H9 (cell line): ENCODE measurements at regions not wholly inside any gene's neighbourhood (a gene's known extent, or its start where the extent isn't known, plus 50 kb on each side); places are given as distances from the start of the nearest gene placed in this dataset.

ENCODE experiments used
- DNase-seq: peaks from one replicate; pipeline ENCODE4 v3.0.0-alpha.2; 2017
- H2AFZ ChIP-seq: one replicate; pipeline ENCODE4 v1.6.1; 2013; ENCODE audit warnings: mild to moderate bottlenecking, low read length, control low read depth, moderate library complexity
- H2AK5ac ChIP-seq: 2 replicates; pipeline ENCODE4 v1.6.1; 2013; ENCODE audit warnings: low read length, control low read depth, mixed read lengths; ENCODE audit not compliant: insufficient read length
- H2BK120ac ChIP-seq: one replicate; pipeline ENCODE4 v1.6.1; 2013; ENCODE audit warnings: low read depth, mild to moderate bottlenecking, low read length, control low read depth, inconsistent platforms; ENCODE audit not compliant: poor library complexity, severe bottlenecking
- H2BK12ac ChIP-seq: 2 replicates; pipeline ENCODE4 v1.6.1; 2013; ENCODE audit warnings: low read length, control low read depth, mixed read lengths, low read depth; ENCODE audit not compliant: insufficient read length
- H2BK15ac ChIP-seq: 2 replicates; pipeline ENCODE4 v1.6.1; 2013; ENCODE audit warnings: low read depth, low read length, control low read depth
- H2BK20ac ChIP-seq: one replicate; pipeline ENCODE4 v1.6.1; 2013; ENCODE audit warnings: low read depth, mild to moderate bottlenecking, low read length, control low read depth, inconsistent platforms; ENCODE audit not compliant: poor library complexity, severe bottlenecking
- H2BK5ac ChIP-seq: 2 replicates; pipeline ENCODE4 v1.6.1; 2013; ENCODE audit warnings: low read length, control low read depth, mixed read lengths; ENCODE audit not compliant: insufficient read length
- H3K14ac ChIP-seq: 2 replicates; pipeline ENCODE4 v1.6.1; 2013; ENCODE audit warnings: low read length, control low read depth; ENCODE audit not compliant: insufficient read depth
- H3K18ac ChIP-seq: 2 replicates; pipeline ENCODE4 v1.6.1; 2013; ENCODE audit warnings: low read depth, mild to moderate bottlenecking, mixed read lengths, low read length, control low read depth; ENCODE audit not compliant: insufficient read length
- H3K23ac ChIP-seq: 2 replicates; pipeline ENCODE4 v1.6.1; 2013; ENCODE audit warnings: low read length, control low read depth, mixed read lengths, low read depth; ENCODE audit not compliant: insufficient read length
- H3K23me2 ChIP-seq: 2 replicates; pipeline ENCODE4 v1.6.1; 2013; ENCODE audit warnings: low read depth, mild to moderate bottlenecking, mixed read lengths, low read length, control low read depth; ENCODE audit not compliant: insufficient read length, poor library complexity, severe bottlenecking
- H3K27ac ChIP-seq: 2 replicates; pipeline ENCODE4 v1.5.1; 2013; ENCODE audit warnings: low read length, control low read depth, mixed read lengths, low read depth; ENCODE audit not compliant: insufficient read length
- H3K27me3 ChIP-seq: 2 replicates; pipeline ENCODE4 v1.6.1; 2013; ENCODE audit warnings: low read length, control low read depth, inconsistent platforms; ENCODE audit not compliant: insufficient read depth
- H3K4ac ChIP-seq: 2 replicates; pipeline ENCODE4 v1.6.1; 2013; ENCODE audit warnings: low read depth, mild to moderate bottlenecking, control low read depth, inconsistent platforms, low read length, moderate library complexity
- H3K4me1 ChIP-seq: 2 replicates; pipeline ENCODE4 v1.6.1; 2013; ENCODE audit warnings: low read length, control low read depth, inconsistent platforms; ENCODE audit not compliant: insufficient read depth
- H3K4me2 ChIP-seq: 2 replicates; pipeline ENCODE4 v1.6.1; 2013; ENCODE audit warnings: low read length, control low read depth, mixed read lengths; ENCODE audit not compliant: insufficient read length, insufficient read depth
- H3K56ac ChIP-seq: 2 replicates; pipeline ENCODE4 v1.6.1; 2013; ENCODE audit warnings: low read depth, mild to moderate bottlenecking, mixed read lengths, low read length, control low read depth; ENCODE audit not compliant: insufficient read length
- H3K79me1 ChIP-seq: 2 replicates; pipeline ENCODE4 v1.6.1; 2013; ENCODE audit warnings: low read depth, mild to moderate bottlenecking, moderate library complexity, low read length, control low read depth, inconsistent platforms; ENCODE audit not compliant: insufficient read depth, poor library complexity, severe bottlenecking
- H3K79me2 ChIP-seq: 2 replicates; pipeline ENCODE4 v1.6.1; 2013; ENCODE audit warnings: low read length, control low read depth, inconsistent platforms; ENCODE audit not compliant: insufficient read depth
- H3K9ac ChIP-seq: 2 replicates; pipeline ENCODE4 v1.6.1; 2013; ENCODE audit warnings: low read length, control low read depth, mixed read lengths; ENCODE audit not compliant: insufficient read length; ENCODE audit errors: extremely low read depth
- H3K9me3 ChIP-seq: one replicate; pipeline ENCODE4 v1.6.1; 2013; ENCODE audit warnings: low read depth, low read length, inconsistent platforms; ENCODE audit not compliant: control insufficient read depth
- H3T11ph ChIP-seq: one replicate; pipeline ENCODE4 v1.6.1; 2013; ENCODE audit warnings: mild to moderate bottlenecking, low read length, control low read depth, inconsistent platforms
- H4K20me1 ChIP-seq: one replicate; pipeline ENCODE4 v1.6.1; 2013; ENCODE audit not compliant: control insufficient read depth, insufficient read length, insufficient read depth
- H4K5ac ChIP-seq: 2 replicates; pipeline ENCODE4 v1.6.1; 2013; ENCODE audit warnings: low read depth, mild to moderate bottlenecking, mixed read lengths, low read length, control low read depth; ENCODE audit not compliant: insufficient read length
- H4K8ac ChIP-seq: replicated peaks from 2 replicates; pipeline ENCODE4 v1.6.1; 2013; ENCODE audit warnings: low read length, control low read depth, mixed read lengths, low read depth; ENCODE audit not compliant: insufficient read length
- H4K91ac ChIP-seq: 2 replicates; pipeline ENCODE4 v1.6.1; 2013; ENCODE audit warnings: low read depth, mild to moderate bottlenecking, moderate library complexity, mixed read lengths, low read length, control low read depth; ENCODE audit not compliant: insufficient read length
- H3K27ac Mint-ChIP-seq, 3 experiments: 2 replicates in 2 of 3; 3 replicates in 1 of 3; pipeline ENCODE4 v1.8.0; 2020 to 2021; ENCODE audit warnings: mixed read lengths in 3 of 3, mild to moderate bottlenecking in 1 of 3, moderate library complexity in 1 of 3
- H3K27me3 Mint-ChIP-seq: 2 replicates; pipeline ENCODE4 v1.8.0; 2021; ENCODE audit warnings: low read depth, mild to moderate bottlenecking, moderate library complexity, mixed read lengths
- H3K36me3 Mint-ChIP-seq, 3 experiments: 2 replicates in 2 of 3; 3 replicates in 1 of 3; pipeline ENCODE4 v1.8.0; 2020 to 2021; ENCODE audit warnings: low read depth in 3 of 3, mixed read lengths in 3 of 3; ENCODE audit not compliant: insufficient read depth in 1 of 3
- H3K4me1 Mint-ChIP-seq, 2 experiments: 2 replicates each; pipeline ENCODE4 v1.8.0; 2020; ENCODE audit warnings: mixed read lengths in 2 of 2
- H3K4me3 Mint-ChIP-seq, 2 experiments: 2 replicates in 1 of 2; 3 replicates in 1 of 2; pipeline ENCODE4 v1.8.0; 2020 to 2021; ENCODE audit warnings: mild to moderate bottlenecking in 2 of 2, mixed read lengths in 2 of 2, moderate library complexity in 1 of 2
- H3K9me3 Mint-ChIP-seq, 2 experiments: 2 replicates in 1 of 2; 3 replicates in 1 of 2; pipeline ENCODE4 v1.8.0; 2020; ENCODE audit warnings: mild to moderate bottlenecking in 2 of 2, mixed read lengths in 2 of 2, moderate library complexity in 1 of 2
- WGBS: extraction: QIAGEN DNeasy Blood & Tissue Kit; methylation state at CpG from one replicate; pipeline ENCODE4 v1.1.7; 2013; ENCODE audit warnings: missing lambda C conversion rate, low lambda C conversion rate, mixed read lengths; ENCODE audit not compliant: insufficient read length; ENCODE audit errors: extremely low coverage; 5-methylcytosine and 5-hydroxymethylcytosine counted together
- TF ChIP-seq, protein P1 (sequence below): fragments of 200-600 bp; sonication (generic); conservative IDR thresholded peaks from 3 replicates; pipeline ENCODE4 v1.8.0; 2021; ENCODE audit warnings: antibody characterized with exemption, mild to moderate bottlenecking

DNA sequence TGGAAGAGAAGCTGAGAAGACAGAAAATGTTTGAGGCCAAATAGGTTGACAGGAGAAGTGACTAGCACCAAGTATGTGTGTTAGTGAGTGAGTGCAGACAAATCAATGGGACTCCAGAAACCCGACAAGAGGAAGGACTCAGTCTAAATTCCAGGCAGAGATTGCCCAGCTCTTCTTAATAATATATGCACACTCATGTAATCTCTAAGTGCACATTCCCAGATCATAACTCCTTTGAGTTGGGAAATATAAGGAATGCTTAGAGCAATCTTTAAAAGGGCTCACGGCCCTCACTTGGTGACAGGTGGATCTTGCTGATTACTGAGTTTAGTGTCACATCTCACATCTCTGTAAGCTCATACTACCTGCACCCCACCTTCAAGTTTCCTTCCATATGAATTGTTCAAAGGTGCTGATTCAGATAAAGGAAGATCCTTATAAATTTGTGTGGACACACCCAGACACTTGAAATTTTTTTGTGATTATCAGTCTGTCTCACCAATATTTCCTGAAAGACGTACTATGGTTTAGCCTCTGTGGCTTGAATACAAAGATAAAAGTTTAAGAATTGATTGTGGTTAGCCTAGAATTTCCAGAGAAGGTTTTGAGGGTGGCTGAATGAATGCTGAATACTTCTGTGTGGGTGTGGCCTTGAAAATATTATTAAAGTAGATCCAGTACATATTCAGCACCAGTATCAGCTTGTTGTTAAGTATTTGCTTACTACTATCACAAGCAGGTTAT is 205.1 kb upstream of the UGT8 start:
- Histone ChIP-seq H3K79me1 (no peaks in the 10 kb centered on the region), H4K5ac (no peak overlapping the region), H3K4ac (no peak overlapping the region), H2BK15ac (no peak overlapping the region), H3K23me2 (no peaks in the 10 kb centered on the region), H3K18ac (no peak overlapping the region), H2AFZ (no peak overlapping the region), H2BK5ac (no peak overlapping the region), H3K4me2 (no peak overlapping the region), H3K14ac (no peak overlapping the region), H3K9ac (no peak overlapping the region), H2BK12ac (no peak overlapping the region), H3K27me3 (no peaks in the 10 kb centered on the region), H3K79me2 (no peaks in the 10 kb centered on the region), H2AK5ac (no peak overlapping the region), H3K23ac (no peak overlapping the region), H3K4me1 (peaks cover 6% of the 10 kb centered on the region; the same call in 1 of the 2 replicates), H3T11ph (no peak overlapping the region), H3K9me3 (no peaks in the 10 kb centered on the region), H4K8ac (no peak overlapping the region), H2BK20ac (no peak overlapping the region), H4K20me1 (no peaks in the 10 kb centered on the region), H2BK120ac (no peak overlapping the region), H3K56ac (no peak overlapping the region), H4K91ac (no peak overlapping the region), H3K27ac (no peak overlapping the region)
- Mint-ChIP-seq H3K36me3 (no peaks in the 10 kb centered on the region; a peak in 2 of 7 replicates), H3K27ac (no peak overlapping the region), H3K4me1 (peaks cover 12 to 21% of the 10 kb centered on the region in 2 experiments), H3K4me3 (no peak overlapping the region), H3K27me3 (no peaks in the 10 kb centered on the region), H3K9me3 (peaks cover 0 to 3% of the 10 kb centered on the region in 2 experiments; a peak in 1 of 5 replicates)
- WGBS: no CpG with 5 or more reads among the region's 3 CpGs
- TF ChIP-seq, protein P1, sequence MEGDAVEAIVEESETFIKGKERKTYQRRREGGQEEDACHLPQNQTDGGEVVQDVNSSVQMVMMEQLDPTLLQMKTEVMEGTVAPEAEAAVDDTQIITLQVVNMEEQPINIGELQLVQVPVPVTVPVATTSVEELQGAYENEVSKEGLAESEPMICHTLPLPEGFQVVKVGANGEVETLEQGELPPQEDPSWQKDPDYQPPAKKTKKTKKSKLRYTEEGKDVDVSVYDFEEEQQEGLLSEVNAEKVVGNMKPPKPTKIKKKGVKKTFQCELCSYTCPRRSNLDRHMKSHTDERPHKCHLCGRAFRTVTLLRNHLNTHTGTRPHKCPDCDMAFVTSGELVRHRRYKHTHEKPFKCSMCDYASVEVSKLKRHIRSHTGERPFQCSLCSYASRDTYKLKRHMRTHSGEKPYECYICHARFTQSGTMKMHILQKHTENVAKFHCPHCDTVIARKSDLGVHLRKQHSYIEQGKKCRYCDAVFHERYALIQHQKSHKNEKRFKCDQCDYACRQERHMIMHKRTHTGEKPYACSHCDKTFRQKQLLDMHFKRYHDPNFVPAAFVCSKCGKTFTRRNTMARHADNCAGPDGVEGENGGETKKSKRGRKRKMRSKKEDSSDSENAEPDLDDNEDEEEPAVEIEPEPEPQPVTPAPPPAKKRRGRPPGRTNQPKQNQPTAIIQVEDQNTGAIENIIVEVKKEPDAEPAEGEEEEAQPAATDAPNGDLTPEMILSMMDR: no peak
- no peak for DNase-seq
